Stimulated activated CD8-positive, alpha-beta memory T cell treated with anti-CD3 and anti-CD28 coated beads, Interleukin-2, amount 100 ng/mL, for 48 hours (primary cell): ENCODE measurements at regions not wholly inside any gene's neighbourhood (a gene's known extent, or its start where the extent isn't known, plus 50 kb on each side); places are given as distances from the start of the nearest gene placed in this dataset.
"Not testable (repeated sequence)": the region's sequence is repeated elsewhere in the genome, so short reads cannot be mapped to it uniquely, and the experiment has no call there.

Experiments used
- DNase-seq, 2 donors: peaks; one replicate each; pipeline ENCODE4 v3.0.0-alpha.2; 2020; ENCODE audit warnings: low read depth in 2 of 2

DNA sequence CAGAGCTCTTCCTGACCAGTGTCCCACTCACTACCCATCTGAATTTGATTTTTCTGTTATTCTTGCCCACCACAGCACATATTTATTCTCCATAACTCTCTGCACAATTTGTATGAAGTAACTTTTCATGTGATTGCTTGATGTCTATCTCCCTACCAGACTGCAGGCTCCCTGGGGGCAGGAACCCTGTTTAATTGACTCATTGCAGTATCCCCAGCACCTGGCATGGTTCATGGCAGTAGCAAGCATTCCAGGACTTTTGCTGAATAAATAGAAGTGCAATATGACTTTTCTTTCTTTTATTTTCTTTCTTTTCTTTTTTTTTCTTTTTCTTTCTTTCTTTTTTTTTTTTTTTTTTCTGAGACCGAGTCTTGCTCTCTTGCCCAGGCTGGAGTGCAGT, 88.7 kb upstream of the XPO1 start:
- no peak for DNase-seq

DNA sequence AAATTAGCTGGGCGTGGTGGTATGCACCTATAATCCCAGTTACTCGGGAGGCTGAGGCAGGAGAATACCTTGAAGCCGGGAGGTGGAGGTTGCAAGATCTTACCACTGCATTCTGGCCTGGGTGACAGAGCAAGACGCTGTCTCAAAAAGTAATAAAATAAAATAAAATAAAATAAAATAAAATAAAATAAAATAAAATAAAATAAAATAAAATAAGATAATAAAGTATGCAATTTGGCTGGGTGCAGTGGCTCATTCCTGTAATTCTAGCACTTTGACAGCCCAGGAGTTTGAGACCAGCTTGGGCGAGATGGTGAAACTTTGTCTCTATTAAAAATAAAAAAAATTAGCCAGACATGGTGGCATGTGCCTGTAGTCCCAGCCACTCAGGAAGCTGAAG, 85.6 kb upstream of the XPO1 start:
- no peak for DNase-seq

DNA sequence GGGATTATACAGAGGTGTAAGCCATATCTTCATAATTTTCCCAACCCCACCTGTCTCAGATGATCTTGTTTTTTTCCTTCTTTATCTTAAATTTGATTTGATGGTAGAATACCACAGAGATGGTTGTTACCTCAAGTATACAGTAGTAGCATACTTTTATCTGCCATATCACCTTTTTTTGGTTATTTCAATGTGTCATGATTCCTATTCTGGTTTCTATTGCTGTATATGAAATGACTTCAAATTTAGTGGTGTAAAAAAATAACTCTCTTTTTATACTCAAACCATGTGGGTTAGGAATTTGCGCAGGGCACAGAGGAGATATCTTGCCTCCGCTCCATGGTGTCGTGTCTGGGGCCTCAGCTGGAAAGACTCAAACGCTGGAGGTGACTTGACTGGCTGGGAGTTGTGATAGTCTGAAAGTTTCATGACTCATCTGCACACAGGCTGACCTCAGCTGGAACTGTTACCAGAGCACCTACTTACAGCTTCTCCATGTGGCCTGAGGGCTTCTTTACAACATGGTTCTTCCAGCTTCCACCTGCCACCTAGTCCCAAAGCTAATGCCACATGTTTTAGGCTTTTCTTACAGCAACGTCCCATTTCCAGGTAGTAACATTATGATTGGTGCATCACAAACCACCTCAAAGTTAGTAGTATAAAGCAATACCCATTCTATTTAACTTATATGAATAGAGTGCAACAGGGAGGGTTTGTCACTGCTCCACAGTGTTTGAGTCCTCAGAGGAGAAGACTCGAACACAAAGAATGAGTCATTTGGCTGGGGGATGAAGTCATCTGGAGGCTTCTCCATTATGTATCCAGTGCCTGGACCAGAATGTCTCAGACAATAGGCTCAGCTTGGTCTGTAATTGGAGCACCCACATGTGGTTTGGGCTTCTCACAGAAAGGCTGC, 82.3 kb upstream of the XPO1 start:
- DNase-seq, result no peak

DNA sequence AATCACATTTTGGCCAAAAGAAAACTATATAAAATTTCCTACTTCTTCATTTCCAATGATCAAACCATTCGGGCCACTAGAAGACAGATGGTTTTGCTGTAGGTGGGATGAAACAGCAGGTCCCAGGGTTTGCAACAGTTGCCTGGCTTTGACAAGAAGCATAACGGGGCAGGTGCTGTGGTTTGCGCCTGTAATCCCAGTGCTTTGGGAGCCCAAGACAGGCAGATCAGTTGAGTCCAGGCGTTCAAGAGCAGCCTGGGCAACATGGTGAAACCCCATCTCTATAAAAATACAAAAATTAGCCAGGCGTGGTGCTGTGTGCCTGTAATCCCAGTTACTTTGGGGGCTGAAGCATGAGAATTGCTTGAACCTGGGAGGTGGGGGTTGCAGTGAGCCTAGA, 81.4 kb upstream of the XPO1 start:
- no peak for DNase-seq

DNA sequence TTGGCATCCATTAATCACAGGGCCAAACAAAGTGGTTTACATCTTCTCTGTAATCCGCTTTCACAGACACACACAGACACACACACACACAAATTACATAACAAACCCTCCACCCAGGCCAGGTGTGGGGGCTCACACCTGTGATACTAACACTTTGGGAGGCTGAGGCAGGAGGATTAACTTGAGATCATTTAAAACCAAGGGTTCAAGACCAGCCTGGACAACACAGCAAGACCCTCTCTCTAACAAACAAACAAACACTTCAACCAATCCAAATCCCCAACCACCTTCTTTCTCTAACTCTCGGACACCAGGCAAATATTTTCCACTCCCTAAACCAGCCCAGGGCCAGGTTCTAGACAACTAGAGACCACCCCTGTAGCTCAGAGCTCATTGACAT, 79.5 kb upstream of the XPO1 start:
- no peak for DNase-seq

DNA sequence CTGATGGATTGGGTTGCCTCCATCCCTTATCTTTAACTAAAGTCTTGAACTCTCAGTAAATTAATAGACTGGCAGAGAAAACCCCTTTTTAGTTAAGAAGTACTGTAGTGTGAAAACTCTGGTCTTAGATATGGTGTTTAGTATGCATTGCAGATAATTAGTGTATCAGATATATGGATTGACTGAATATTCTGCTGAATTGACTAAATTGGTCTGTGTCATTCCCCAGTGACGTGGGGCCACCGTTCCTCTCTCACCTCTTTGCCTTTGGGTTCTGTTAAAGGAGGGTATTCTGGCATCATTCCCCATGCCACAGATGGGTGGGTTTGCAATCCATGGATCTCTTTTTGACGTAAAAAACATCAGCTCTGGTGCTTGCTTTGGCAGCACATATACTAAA, 67.1 kb upstream of the XPO1 start:
- no peak for DNase-seq

DNA sequence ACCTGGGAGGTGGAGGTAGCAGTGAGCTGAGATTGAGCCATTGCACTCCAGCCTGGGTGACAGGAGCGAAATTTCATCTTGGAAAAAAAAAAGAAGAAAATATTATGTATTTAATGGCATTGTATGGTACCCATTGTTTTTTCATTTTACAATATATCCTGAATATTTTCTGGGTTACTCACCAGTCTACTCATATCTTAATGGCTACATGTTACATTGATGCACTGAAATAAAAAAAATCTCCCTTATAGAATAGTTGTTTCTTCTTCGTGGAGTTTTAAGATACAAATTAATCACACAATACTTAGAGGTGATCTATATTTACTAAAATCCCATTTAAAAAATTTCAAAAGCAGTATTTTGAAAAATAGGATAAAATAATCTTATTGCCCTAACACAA, 66.3 kb upstream of the XPO1 start:
- DNase-seq, result no peak

DNA sequence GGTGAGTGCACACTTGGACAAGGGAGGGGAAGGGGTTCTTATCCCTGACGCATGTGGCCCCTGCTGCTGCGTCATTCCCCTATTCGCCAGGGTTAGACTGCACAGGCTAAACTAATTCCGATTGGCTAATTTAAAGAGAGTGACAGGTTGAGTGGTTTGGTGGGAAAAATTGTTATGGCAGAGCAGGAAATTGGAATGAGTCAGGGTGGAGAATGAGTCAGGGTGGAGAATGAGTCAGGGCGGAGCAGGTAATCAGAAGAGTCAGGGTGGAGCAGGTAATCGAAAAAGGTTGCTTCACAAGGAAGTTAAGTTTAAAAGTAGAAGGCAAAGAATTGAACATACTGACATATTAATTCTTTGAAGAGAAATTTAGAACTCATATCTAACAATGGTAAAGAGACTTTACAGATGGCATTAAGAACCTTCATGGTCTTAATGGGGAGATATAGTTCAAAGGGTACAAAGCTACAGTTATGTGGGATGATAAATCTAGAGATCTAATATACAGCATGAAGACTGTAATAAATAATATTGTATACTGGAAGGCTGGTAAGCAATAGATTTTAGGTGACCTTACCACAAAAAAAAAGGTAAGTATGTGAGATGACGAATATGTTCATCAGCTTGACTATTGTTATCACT, 60.5 kb upstream of the XPO1 start:
- DNase-seq, result not testable (repeated sequence)

DNA sequence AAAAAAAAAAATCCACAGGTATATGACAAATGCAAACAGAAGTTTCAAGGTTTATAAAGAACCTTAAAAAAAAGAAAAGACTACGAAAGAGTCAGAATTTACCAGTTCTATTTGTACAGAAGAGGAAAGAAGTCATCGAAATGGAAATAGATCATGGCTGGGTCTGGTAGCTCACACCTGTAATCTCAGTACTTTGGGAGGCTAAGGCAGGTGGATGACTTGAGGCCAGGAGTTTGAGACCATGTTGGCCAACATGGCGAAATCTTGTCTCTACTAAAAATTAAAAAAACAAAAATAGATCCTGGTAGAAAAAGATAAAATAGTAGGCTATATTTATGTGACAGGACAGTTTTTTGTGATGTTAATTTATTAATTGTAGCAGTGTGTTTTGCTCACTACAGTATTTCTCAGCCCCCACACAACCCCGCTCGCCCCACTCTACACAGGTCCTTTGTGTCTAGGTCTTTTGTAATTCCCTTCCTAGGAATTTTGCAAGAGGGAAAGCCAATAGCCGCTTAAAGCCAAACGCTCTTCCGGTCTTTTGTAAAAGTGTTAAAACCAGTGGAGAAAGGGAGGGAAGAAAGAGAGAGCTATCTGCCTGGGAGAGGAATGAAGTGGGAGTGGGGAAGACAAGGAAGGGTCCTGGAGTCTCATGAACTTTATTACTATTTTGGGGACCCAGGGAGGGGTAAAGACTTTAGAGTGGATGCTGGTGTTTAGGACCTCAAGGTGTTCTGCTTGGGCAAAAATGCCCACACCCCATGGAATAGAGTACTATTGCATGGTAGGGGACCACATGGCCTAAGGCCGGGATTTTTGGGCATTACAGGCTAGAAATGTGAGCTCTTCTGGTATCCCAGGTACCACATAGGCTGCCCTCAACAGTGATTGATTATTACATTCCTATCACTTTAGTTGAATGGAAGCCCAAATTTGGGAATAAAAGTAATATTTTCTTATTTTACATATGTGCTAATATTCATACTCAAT, 59.4 kb upstream of the XPO1 start:
- no peak for DNase-seq

DNA sequence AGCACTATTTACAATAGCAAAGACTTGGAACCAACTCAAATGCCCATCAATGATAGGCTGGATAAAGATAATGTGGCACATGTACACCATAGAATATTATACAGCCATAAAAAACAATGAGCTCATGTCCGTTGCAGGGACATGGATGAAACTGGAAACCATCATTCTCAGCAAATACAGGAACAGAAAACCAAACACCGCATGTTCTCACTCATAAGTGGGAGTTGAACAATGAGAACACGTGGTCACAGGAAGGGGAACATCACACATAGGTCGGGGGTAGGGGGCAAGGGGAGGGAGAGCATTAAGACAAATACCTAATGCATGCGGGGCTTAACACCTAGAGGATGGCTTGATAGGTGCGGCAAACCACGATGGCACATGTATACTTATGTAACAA, 56.0 kb upstream of the XPO1 start:
- DNase-seq, result not testable (repeated sequence)

DNA sequence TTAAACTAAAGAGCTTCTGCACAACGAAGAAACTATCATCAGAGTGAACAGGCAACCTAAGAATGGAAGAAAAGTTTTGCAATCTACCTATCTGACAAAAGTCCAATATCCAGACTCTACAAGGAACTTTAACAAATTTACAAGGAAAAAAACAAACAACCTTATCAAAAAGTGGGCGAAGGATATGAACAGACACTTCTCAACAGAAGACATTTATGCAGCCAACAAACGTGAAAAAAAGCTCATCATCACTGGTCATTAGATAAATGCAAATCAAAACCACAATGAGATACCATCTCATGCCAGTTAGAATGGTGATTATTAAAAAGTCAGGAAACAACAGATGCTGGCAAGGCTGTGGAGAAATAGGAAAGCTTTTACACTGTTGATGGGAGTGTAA, 55.5 kb upstream of the XPO1 start:
- not testable (repeated sequence) for DNase-seq

DNA sequence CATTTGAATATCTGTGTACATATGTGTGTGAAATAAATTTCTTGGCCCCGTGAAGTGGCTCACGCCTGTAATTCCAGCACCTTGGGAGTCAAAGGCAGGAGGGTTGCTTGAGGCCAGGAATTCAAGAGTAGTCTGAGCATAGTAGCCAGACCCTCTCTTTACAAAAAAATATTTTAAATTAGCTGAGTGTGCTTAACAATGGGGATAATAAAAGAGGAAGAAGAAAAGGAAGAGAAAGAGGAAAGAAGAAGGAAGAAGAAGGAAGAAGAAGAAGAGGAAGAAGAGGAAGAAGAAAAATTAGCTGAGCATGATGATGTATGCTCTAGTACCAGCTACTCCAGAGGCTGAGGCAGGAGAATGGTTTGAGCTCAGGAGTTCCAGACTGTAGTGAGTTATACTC, 52.1 kb upstream of the XPO1 start:
- no peak for DNase-seq

DNA sequence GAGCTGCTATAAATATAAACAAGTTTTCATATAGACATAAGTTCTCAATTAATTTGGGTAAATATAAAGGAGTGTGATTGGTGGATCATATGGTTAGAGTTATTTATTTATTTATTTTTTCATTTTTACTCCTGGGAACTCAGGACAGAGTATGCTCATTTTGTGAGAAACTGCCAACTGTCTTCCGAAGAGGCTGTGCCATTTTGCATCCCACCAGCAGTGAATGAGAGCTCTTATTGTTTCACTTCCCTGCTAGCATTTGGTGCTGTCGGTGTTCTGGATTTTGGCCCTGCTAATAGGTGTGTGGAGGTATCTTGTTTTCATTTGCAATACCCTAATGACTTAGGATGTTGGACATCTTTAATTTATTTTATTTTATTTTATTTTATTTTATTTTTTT, 50.4 kb upstream of the XPO1 start:
- no peak for DNase-seq
